H9 (cell line): ENCODE measurements at regions not wholly inside any gene's neighbourhood (a gene's known extent, or its start where the extent isn't known, plus 50 kb on each side); places are given as distances from the start of the nearest gene placed in this dataset.
A peak's percentile ranks its signal among the peaks of the same experiment; 100 is the strongest.

Source experiments
- DNase-seq: peaks from one replicate; pipeline ENCODE4 v3.0.0-alpha.2; 2017
- H2AFZ ChIP-seq: one replicate; pipeline ENCODE4 v1.6.1; 2013; ENCODE audit warnings: mild to moderate bottlenecking, low read length, control low read depth, moderate library complexity
- H2AK5ac ChIP-seq: 2 replicates; pipeline ENCODE4 v1.6.1; 2013; ENCODE audit warnings: low read length, control low read depth, mixed read lengths; ENCODE audit not compliant: insufficient read length
- H2BK120ac ChIP-seq: one replicate; pipeline ENCODE4 v1.6.1; 2013; ENCODE audit warnings: low read depth, mild to moderate bottlenecking, low read length, control low read depth, inconsistent platforms; ENCODE audit not compliant: poor library complexity, severe bottlenecking
- H2BK12ac ChIP-seq: 2 replicates; pipeline ENCODE4 v1.6.1; 2013; ENCODE audit warnings: low read length, control low read depth, mixed read lengths, low read depth; ENCODE audit not compliant: insufficient read length
- H2BK15ac ChIP-seq: 2 replicates; pipeline ENCODE4 v1.6.1; 2013; ENCODE audit warnings: low read depth, low read length, control low read depth
- H2BK20ac ChIP-seq: one replicate; pipeline ENCODE4 v1.6.1; 2013; ENCODE audit warnings: low read depth, mild to moderate bottlenecking, low read length, control low read depth, inconsistent platforms; ENCODE audit not compliant: poor library complexity, severe bottlenecking
- H2BK5ac ChIP-seq: 2 replicates; pipeline ENCODE4 v1.6.1; 2013; ENCODE audit warnings: low read length, control low read depth, mixed read lengths; ENCODE audit not compliant: insufficient read length
- H3K14ac ChIP-seq: 2 replicates; pipeline ENCODE4 v1.6.1; 2013; ENCODE audit warnings: low read length, control low read depth; ENCODE audit not compliant: insufficient read depth
- H3K18ac ChIP-seq: 2 replicates; pipeline ENCODE4 v1.6.1; 2013; ENCODE audit warnings: low read depth, mild to moderate bottlenecking, mixed read lengths, low read length, control low read depth; ENCODE audit not compliant: insufficient read length
- H3K23ac ChIP-seq: 2 replicates; pipeline ENCODE4 v1.6.1; 2013; ENCODE audit warnings: low read length, control low read depth, mixed read lengths, low read depth; ENCODE audit not compliant: insufficient read length
- H3K23me2 ChIP-seq: 2 replicates; pipeline ENCODE4 v1.6.1; 2013; ENCODE audit warnings: low read depth, mild to moderate bottlenecking, mixed read lengths, low read length, control low read depth; ENCODE audit not compliant: insufficient read length, poor library complexity, severe bottlenecking
- H3K27ac ChIP-seq: 2 replicates; pipeline ENCODE4 v1.5.1; 2013; ENCODE audit warnings: low read length, control low read depth, mixed read lengths, low read depth; ENCODE audit not compliant: insufficient read length
- H3K27me3 ChIP-seq: 2 replicates; pipeline ENCODE4 v1.6.1; 2013; ENCODE audit warnings: low read length, control low read depth, inconsistent platforms; ENCODE audit not compliant: insufficient read depth
- H3K4ac ChIP-seq: 2 replicates; pipeline ENCODE4 v1.6.1; 2013; ENCODE audit warnings: low read depth, mild to moderate bottlenecking, control low read depth, inconsistent platforms, low read length, moderate library complexity
- H3K4me1 ChIP-seq: 2 replicates; pipeline ENCODE4 v1.6.1; 2013; ENCODE audit warnings: low read length, control low read depth, inconsistent platforms; ENCODE audit not compliant: insufficient read depth
- H3K4me2 ChIP-seq: 2 replicates; pipeline ENCODE4 v1.6.1; 2013; ENCODE audit warnings: low read length, control low read depth, mixed read lengths; ENCODE audit not compliant: insufficient read length, insufficient read depth
- H3K56ac ChIP-seq: 2 replicates; pipeline ENCODE4 v1.6.1; 2013; ENCODE audit warnings: low read depth, mild to moderate bottlenecking, mixed read lengths, low read length, control low read depth; ENCODE audit not compliant: insufficient read length
- H3K79me1 ChIP-seq: 2 replicates; pipeline ENCODE4 v1.6.1; 2013; ENCODE audit warnings: low read depth, mild to moderate bottlenecking, moderate library complexity, low read length, control low read depth, inconsistent platforms; ENCODE audit not compliant: insufficient read depth, poor library complexity, severe bottlenecking
- H3K79me2 ChIP-seq: 2 replicates; pipeline ENCODE4 v1.6.1; 2013; ENCODE audit warnings: low read length, control low read depth, inconsistent platforms; ENCODE audit not compliant: insufficient read depth
- H3K9ac ChIP-seq: 2 replicates; pipeline ENCODE4 v1.6.1; 2013; ENCODE audit warnings: low read length, control low read depth, mixed read lengths; ENCODE audit not compliant: insufficient read length; ENCODE audit errors: extremely low read depth
- H3K9me3 ChIP-seq: one replicate; pipeline ENCODE4 v1.6.1; 2013; ENCODE audit warnings: low read depth, low read length, inconsistent platforms; ENCODE audit not compliant: control insufficient read depth
- H3T11ph ChIP-seq: one replicate; pipeline ENCODE4 v1.6.1; 2013; ENCODE audit warnings: mild to moderate bottlenecking, low read length, control low read depth, inconsistent platforms
- H4K20me1 ChIP-seq: one replicate; pipeline ENCODE4 v1.6.1; 2013; ENCODE audit not compliant: control insufficient read depth, insufficient read length, insufficient read depth
- H4K5ac ChIP-seq: 2 replicates; pipeline ENCODE4 v1.6.1; 2013; ENCODE audit warnings: low read depth, mild to moderate bottlenecking, mixed read lengths, low read length, control low read depth; ENCODE audit not compliant: insufficient read length
- H4K8ac ChIP-seq: replicated peaks from 2 replicates; pipeline ENCODE4 v1.6.1; 2013; ENCODE audit warnings: low read length, control low read depth, mixed read lengths, low read depth; ENCODE audit not compliant: insufficient read length
- H4K91ac ChIP-seq: 2 replicates; pipeline ENCODE4 v1.6.1; 2013; ENCODE audit warnings: low read depth, mild to moderate bottlenecking, moderate library complexity, mixed read lengths, low read length, control low read depth; ENCODE audit not compliant: insufficient read length
- H3K27ac Mint-ChIP-seq, 3 experiments: 2 replicates in 2 of 3; 3 replicates in 1 of 3; pipeline ENCODE4 v1.8.0; 2020 to 2021; ENCODE audit warnings: mixed read lengths in 3 of 3, mild to moderate bottlenecking in 1 of 3, moderate library complexity in 1 of 3
- H3K27me3 Mint-ChIP-seq: 2 replicates; pipeline ENCODE4 v1.8.0; 2021; ENCODE audit warnings: low read depth, mild to moderate bottlenecking, moderate library complexity, mixed read lengths
- H3K36me3 Mint-ChIP-seq, 3 experiments: 2 replicates in 2 of 3; 3 replicates in 1 of 3; pipeline ENCODE4 v1.8.0; 2020 to 2021; ENCODE audit warnings: low read depth in 3 of 3, mixed read lengths in 3 of 3; ENCODE audit not compliant: insufficient read depth in 1 of 3
- H3K4me1 Mint-ChIP-seq, 2 experiments: 2 replicates each; pipeline ENCODE4 v1.8.0; 2020; ENCODE audit warnings: mixed read lengths in 2 of 2
- H3K4me3 Mint-ChIP-seq, 2 experiments: 2 replicates in 1 of 2; 3 replicates in 1 of 2; pipeline ENCODE4 v1.8.0; 2020 to 2021; ENCODE audit warnings: mild to moderate bottlenecking in 2 of 2, mixed read lengths in 2 of 2, moderate library complexity in 1 of 2
- H3K9me3 Mint-ChIP-seq, 2 experiments: 2 replicates in 1 of 2; 3 replicates in 1 of 2; pipeline ENCODE4 v1.8.0; 2020; ENCODE audit warnings: mild to moderate bottlenecking in 2 of 2, mixed read lengths in 2 of 2, moderate library complexity in 1 of 2
- CTCF ChIP-seq: fragments of 200-600 bp; sonication (generic); conservative IDR thresholded peaks from 3 replicates; pipeline ENCODE4 v1.8.0; 2021; ENCODE audit warnings: antibody characterized with exemption, mild to moderate bottlenecking
- WGBS: extraction: QIAGEN DNeasy Blood & Tissue Kit; methylation state at CpG from one replicate; pipeline ENCODE4 v1.1.7; 2013; ENCODE audit warnings: missing lambda C conversion rate, low lambda C conversion rate, mixed read lengths; ENCODE audit not compliant: insufficient read length; ENCODE audit errors: extremely low coverage; 5-methylcytosine and 5-hydroxymethylcytosine counted together

- Mint-ChIP-seq H3K36me3 (no peaks in the 10 kb centered on the region), H3K4me3 (no peak overlapping the region), H3K4me1 (peaks cover 4 to 5% of the 10 kb centered on the region in 2 experiments; a peak in 2 of 4 replicates), H3K27ac (peak overlapping the region in 1 of 3 experiments; percentile 37; a peak in 1 of 7 replicates), H3K9me3 (no peaks in the 10 kb centered on the region), H3K27me3 (no peaks in the 10 kb centered on the region; the same call in 1 of the 2 replicates)
- no peaks in the 10 kb centered on the region for H3K23me2 ChIP-seq
- H3K27me3 ChIP-seq = no peaks in the 10 kb centered on the region; the same call in 1 of the 2 replicates
- H3T11ph ChIP-seq = no peak overlapping the region
- no peak overlapping the region for H2BK120ac ChIP-seq
- no peaks in the 10 kb centered on the region for H3K9me3 ChIP-seq
- no peak overlapping the region for H3K4me2 ChIP-seq
- H4K91ac ChIP-seq = no peak overlapping the region
- TF ChIP-seq CTCF = no peak
- H4K5ac ChIP-seq = no peak overlapping the region
- no peak overlapping the region for H3K27ac ChIP-seq
- no peak overlapping the region for H3K9ac ChIP-seq
- H2AK5ac ChIP-seq = no peak overlapping the region
- no peak overlapping the region for H3K4ac ChIP-seq
- H2BK15ac ChIP-seq = no peak overlapping the region
- no CpG with 5 or more reads among the region's 3 CpGs for WGBS
- H3K14ac ChIP-seq = no peak overlapping the region
- H2AFZ ChIP-seq = no peak overlapping the region
- H3K79me2 ChIP-seq = no peaks in the 10 kb centered on the region
- no peaks in the 10 kb centered on the region for H4K20me1 ChIP-seq
- DNase-seq = no peak
- H3K4me1 ChIP-seq = no peaks in the 10 kb centered on the region
- H3K18ac ChIP-seq = no peak overlapping the region
- H2BK12ac ChIP-seq = no peak overlapping the region
- no peak overlapping the region for H3K56ac ChIP-seq
- H4K8ac ChIP-seq = no peak overlapping the region
- H3K23ac ChIP-seq = no peak overlapping the region
- no peaks in the 10 kb centered on the region for H3K79me1 ChIP-seq
- H2BK20ac ChIP-seq = no peak overlapping the region
- no peak overlapping the region for H2BK5ac ChIP-seq
These were observed 63.5 kb upstream of the MROH9 start for GRCh38 chr1:170871868-170872267.
